ENCODE measurements at regions not wholly inside any gene's neighbourhood (a gene's known extent, or its start where the extent isn't known, plus 50 kb on each side); places are given as distances from the start of the nearest gene placed in this dataset.

GRCh38 chr14:51422704-51423103 lies 182.7 kb downstream of the TMX1 start:
- no peak overlapping the region for H3K4me3 ChIP-seq (ENCODE audit: low read depth, low read length)
- TF ChIP-seq CTCF (IDR thresholded peaks at IDR 0.05; ENCODE audit: borderline replicate concordance, insufficient read depth, low read depth, low read length): no peak

GRCh38 chr14:51424041-51424440 lies 184.0 kb downstream of the TMX1 start:
- H3K4me3 ChIP-seq (ENCODE audit: low read depth, low read length): no peak overlapping the region
- TF ChIP-seq CTCF (IDR thresholded peaks at IDR 0.05; ENCODE audit: borderline replicate concordance, insufficient read depth, low read depth, low read length): no peak

GRCh38 chr14:51424561-51425251 lies 184.7 kb downstream of the TMX1 start:
- TF ChIP-seq CTCF (IDR thresholded peaks at IDR 0.05; ENCODE audit: borderline replicate concordance, insufficient read depth, low read depth, low read length): no peak
- no peak overlapping the region for H3K4me3 ChIP-seq (ENCODE audit: low read depth, low read length)

- no peak for TF ChIP-seq CTCF (IDR thresholded peaks at IDR 0.05; ENCODE audit: borderline replicate concordance, insufficient read depth, low read depth, low read length)
These were observed 188.9 kb downstream of the TMX1 start for GRCh38 chr14:51428981-51429380.

GRCh38 chr14:51430079-51430478 lies 190.0 kb downstream of the TMX1 start:
- H3K4me3 ChIP-seq (ENCODE audit: low read depth, low read length): no peak overlapping the region
- no peak for TF ChIP-seq CTCF (IDR thresholded peaks at IDR 0.05; ENCODE audit: borderline replicate concordance, insufficient read depth, low read depth, low read length)

More at GRCh38 chr14:51428981-51429380, 188.9 kb downstream of the TMX1 start:
- no peak overlapping the region for H3K4me3 ChIP-seq (ENCODE audit: low read depth, low read length)

GRCh38 chr14:51430633-51431032 lies 190.6 kb downstream of the TMX1 start:
- TF ChIP-seq CTCF (IDR thresholded peaks at IDR 0.05; ENCODE audit: borderline replicate concordance, insufficient read depth, low read depth, low read length): no peak
- H3K4me3 ChIP-seq (ENCODE audit: low read depth, low read length): no peak overlapping the region

GRCh38 chr14:51431033-51431709 lies 191.1 kb downstream of the TMX1 start:
- no peak overlapping the region for H3K4me3 ChIP-seq (ENCODE audit: low read depth, low read length)
- no peak for TF ChIP-seq CTCF (IDR thresholded peaks at IDR 0.05; ENCODE audit: borderline replicate concordance, insufficient read depth, low read depth, low read length)

Measured in GM12875 (cell line).